Tongue (tissue), 1 donor: ENCODE measurements at regions not wholly inside any gene's neighbourhood (a gene's known extent, or its start where the extent isn't known, plus 50 kb on each side); places are given as distances from the start of the nearest gene placed in this dataset.
"Not testable (repeated sequence)": the region's sequence is repeated elsewhere in the genome, so short reads cannot be mapped to it uniquely, and the experiment has no call there.

Experiments
- DNase-seq: peaks from one replicate; pipeline ENCODE4 v3.0.0-alpha.2; 2015

DNA sequence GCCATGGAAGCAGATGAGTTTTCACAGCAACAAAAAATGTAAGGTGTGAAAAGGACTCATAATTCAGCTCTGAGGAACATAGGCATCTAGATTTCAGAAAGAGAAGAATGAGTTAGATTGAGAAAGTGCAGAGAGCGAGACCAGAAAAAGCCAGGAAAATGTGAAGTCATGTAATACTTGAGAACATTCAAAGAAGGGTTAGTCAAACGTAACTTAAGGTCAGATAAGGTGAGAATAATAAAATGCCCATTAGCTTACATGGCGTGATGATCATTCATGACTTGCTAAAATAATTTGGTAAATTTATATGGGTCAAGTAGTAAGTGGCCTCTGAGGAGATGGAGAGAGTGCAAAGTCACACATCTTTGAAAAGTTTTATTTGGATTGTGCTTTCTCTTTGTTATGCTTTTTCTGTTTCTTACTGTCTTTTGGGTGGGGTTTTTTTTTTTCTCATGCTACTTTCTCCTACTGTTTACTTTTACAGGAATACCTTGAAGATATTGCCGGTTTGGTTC is 271.8 kb upstream of the NRG3 start:
- DNase-seq: no peak

DNA sequence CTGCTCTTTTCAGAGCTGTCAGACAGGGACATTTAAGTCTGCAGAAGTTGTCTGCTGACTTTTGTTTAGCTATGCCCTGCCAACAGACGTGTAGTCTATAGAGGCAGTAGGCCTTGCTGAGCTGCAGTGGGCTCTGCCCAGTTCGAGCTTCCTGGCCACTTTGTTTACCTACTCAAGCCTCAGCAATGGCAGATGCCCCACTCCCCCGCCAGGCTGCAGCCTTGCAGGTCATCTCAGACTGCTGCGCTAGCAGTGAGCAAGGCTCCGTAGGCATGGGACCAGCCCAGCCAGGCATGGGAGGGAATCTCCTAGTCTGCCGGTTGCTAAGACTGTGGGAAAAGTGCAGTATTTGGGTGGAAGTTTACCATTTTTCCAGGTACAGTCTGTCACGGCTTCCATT is 230.5 kb upstream of the NRG3 start:
- DNase-seq: not testable (repeated sequence)

DNA sequence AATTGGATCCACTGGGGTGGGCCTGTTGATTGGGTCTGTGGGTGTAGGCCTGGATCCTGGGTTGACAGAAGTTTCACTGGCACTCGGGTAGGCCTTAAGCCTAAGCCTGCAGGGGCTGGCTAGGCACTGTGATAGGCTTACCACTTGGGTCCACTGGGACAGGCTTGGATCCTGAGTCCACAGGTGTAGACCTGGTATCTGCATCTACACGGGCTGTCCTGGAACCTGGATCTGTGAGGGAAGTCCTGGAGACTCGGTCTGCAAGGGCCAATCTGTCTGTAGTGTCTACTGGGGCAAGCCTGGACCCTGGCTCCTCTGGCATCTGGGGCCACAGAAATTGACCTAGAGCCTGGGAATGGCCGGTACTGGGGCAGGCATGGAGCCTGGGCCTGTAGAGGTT is 219.0 kb upstream of the NRG3 start:
- no peak for DNase-seq

GRCh38 chr10:81662837-81663236 is 212.2 kb upstream of the NRG3 start:
- DNase-seq: no peak

- DNase-seq: not testable (repeated sequence)
Observed at GRCh38 chr10:81664800-81665199, 210.2 kb upstream of the NRG3 start.

- no peak for DNase-seq
Observed at GRCh38 chr10:81674941-81675340, 200.1 kb upstream of the NRG3 start.

- DNase-seq: no peak
Observed at GRCh38 chr10:81679291-81679690, 195.7 kb upstream of the NRG3 start.

DNA sequence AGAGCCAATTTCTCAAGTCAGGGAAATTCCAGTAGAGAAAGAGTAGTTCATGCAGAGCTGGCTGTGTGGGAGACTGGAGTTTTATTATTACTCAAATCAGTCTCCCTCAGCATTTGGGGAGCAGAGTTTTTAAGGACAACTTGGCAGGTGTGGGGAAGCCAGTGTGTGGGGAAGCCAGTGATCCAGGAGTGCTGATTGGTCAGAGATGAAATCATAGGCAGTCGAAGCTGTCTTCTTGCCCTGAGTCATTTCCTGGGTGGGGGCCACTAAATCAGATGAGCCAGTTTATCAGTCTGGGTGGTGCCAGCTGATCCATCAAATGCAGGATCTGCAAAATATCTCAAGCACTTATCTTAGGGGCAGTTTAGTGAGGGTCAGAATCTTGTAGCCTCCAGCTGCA is 194.6 kb upstream of the NRG3 start:
- DNase-seq: no peak

- DNase-seq: no peak
Observed at GRCh38 chr10:81688459-81688858, 186.5 kb upstream of the NRG3 start.

DNA sequence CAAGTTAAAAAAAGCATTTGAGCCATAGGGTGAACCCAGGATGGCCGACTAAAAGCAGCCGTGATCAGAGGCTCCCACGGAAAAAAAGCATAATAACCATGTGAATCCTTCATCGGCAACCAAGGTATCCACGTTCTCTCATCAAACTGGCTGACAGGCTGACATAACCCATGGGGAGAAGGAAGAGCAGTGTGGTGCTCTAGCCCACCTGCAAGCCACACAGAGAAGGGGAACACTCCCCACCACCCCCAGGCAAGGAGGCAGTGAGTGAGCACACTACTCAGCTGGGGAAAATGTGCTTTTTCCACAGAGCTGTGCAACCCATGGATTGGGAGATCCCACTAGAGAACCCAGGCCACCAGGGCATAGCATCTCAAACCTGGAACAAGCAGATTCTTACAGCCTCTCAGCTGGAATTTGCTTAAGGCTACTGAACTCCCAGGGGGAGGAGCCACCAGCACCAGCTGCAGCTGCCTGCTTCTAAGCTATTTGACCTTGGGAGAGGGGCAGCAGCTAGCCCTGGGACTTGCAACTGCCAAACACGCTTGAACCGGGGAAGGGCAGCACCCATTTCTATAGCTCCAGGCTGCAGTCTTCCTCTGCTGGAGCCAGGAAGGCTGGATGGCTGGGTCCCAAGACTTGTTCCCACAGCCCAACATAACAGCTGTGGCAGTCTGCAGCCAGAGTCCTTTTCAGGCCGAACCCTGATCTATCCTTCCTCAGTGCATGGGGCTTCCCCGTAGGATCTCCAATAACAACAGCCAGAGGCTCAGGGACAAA is 178.2 kb upstream of the NRG3 start:
- DNase-seq: peak; percentile 1

- no peak for DNase-seq
Observed at GRCh38 chr10:81704596-81704995, 170.4 kb upstream of the NRG3 start.

DNA sequence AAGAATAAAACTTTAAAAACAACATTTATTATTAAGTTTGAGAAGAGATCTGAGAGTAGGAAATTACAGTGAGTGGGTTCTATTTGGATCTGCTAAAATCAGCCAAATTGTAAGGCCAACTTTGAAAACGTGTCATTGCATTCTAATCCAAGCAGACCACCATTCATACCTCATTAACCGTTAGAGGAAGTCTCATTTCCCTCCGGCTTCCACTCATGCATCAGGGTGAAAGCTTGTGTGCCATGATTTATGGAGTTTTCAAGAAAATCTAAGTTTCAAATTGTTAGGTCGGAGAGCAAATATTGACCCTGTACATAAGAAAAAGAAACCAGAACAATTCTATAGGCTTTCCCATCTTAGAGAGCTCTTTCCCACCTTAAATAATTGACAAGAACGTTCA is 166.6 kb upstream of the NRG3 start:
- DNase-seq: no peak

DNA sequence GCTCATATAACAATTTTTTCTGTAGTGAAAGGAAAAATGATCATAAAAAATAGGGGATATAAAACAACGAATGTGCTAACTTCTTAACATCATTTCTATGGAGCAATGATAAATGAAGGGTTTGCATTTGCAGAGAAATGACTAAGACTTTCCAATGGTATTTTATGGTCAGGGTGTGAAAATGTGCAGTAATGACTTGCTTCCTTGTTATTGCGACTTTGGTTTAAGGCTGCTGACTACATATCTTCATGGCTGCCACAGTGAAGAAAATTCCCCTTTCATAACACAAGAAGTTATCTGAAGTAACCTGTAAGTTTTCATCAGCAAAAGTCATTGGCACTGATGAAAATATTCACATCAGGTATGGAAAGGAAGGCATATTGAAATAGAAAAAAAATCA is 166.1 kb upstream of the NRG3 start:
- DNase-seq: no peak

- no peak for DNase-seq
Observed at GRCh38 chr10:81722399-81722798, 152.6 kb upstream of the NRG3 start.

- no peak for DNase-seq
Observed at GRCh38 chr10:81724431-81724830, 150.6 kb upstream of the NRG3 start.

DNA sequence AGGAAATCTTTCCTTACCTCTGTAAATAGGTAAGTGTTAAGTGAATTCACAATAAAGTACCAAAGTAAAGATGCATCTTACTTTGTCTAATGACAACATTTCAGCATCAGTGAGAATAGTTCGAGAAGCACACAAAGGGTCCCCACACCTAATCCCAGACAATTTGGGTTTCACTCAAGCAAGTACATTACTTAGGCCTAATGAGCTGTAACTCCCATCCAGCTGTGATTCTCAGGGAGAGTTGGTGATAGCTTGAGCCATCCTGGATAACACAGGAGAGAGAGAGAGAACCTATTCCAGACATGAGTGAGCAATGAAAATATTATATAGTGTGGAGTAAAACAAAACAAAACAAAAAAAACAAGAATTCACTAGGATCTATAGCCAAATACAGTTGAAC is 149.1 kb upstream of the NRG3 start:
- DNase-seq: no peak

DNA sequence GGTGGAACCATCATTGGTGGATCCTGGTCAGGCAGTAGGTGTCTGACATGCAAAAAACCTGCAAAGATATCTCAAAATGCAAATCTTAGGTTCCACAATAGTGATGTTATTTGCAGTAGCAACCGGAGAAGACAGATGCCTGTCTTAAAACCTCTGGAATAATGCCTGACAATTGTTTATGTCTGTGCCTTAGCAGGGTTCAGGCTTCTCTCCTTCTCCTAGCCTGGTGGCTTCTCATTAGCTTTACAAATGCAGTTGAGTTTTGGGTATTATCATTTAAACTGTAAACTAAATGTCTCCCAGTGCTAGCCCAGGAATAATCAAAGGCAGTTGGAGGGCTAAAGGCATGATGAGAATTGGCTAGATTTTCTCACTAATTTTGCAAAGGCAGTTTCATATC is 146.3 kb upstream of the NRG3 start:
- DNase-seq: no peak

GRCh38 chr10:81730891-81731290 is 144.1 kb upstream of the NRG3 start:
- DNase-seq: no peak

GRCh38 chr10:81733542-81733941 is 141.5 kb upstream of the NRG3 start:
- DNase-seq: no peak

- DNase-seq: not testable (repeated sequence)
Observed at GRCh38 chr10:81735167-81735566, 139.8 kb upstream of the NRG3 start.

DNA sequence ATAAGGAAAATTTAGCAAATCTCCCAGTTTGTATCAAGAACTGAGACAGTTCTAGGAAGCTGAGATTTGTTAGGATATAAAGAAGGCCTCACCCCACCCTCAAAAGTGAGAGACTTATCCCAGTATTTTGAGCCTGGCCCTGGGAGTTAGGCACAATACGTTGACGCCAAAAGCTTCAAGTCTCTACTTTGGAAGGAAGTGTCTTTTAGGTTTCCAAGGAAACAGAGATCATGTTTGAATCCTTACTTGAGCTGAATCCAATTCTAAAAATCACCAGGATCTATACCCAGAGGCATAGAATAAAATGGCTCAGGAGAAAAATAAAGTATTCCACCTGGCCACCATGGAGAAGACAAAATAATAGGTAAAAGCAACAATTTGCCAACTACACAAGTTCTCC is 115.9 kb upstream of the NRG3 start:
- no peak for DNase-seq

DNA sequence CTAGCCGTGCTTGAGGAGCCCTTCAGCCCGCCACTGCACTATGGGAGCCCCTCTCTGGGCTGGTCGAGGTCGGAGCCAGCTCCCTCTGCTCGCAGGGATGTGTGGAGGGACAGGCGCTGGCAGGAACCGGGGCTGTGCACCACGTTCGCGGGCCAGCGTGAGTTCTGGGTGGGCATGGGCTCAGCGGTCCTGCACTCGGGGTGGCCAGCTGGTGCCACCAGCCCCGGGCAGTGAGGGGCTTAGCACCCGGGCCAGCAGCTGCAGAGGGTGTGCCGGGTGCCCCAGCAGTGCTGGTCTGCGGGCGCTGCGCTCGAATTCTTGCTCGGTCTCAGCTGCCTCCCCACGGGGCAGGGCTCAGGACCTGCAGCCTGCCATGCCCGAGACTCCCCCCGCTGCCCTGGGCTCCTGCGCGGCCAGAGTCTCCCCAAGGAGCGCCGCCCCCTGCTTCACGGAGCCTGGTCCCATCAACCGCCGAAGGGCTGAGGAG is 90.8 kb upstream of the NRG3 start:
- DNase-seq: no peak

DNA sequence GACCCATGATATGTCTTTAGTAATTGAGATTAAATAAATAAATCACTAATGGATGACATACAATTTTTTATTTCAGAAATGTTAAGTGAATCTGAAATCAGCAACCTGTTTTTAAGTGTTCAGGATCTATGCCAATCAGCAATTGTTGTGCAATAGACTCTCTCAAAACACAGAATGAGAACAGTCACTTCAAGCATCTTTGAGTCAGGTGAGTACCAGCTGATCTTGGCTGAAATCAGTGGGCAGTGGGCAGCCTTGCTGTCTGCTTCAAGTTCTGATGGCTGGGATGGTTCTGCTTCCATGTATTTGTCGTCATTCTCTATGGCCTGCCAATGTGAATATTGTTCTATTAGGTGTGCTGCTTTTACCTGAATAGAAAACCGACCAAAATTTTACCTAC is 82.3 kb upstream of the NRG3 start:
- DNase-seq: no peak

DNA sequence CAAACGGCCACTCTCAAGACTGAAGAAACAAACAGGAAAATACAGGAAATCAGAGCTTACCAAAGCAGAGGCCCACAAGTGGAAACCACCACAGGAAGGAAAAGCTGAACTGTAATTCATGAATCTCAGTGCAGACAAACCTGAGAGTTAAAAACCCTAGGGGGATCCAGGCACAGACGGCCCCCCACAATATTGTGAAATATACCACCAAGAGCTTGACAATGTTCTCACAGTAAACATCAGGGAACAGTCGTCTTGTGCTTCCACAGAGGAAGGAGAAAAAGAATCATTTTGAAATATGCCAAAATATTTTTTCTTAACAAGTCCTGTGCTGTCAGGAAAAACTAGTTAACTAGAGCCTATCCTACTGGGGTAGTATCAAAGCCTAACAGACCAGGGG is 68.2 kb upstream of the NRG3 start:
- DNase-seq: no peak
